ENCODE measurements at regions not wholly inside any gene's neighbourhood (a gene's known extent, or its start where the extent isn't known, plus 50 kb on each side); places are given as distances from the start of the nearest gene placed in this dataset.

DNA sequence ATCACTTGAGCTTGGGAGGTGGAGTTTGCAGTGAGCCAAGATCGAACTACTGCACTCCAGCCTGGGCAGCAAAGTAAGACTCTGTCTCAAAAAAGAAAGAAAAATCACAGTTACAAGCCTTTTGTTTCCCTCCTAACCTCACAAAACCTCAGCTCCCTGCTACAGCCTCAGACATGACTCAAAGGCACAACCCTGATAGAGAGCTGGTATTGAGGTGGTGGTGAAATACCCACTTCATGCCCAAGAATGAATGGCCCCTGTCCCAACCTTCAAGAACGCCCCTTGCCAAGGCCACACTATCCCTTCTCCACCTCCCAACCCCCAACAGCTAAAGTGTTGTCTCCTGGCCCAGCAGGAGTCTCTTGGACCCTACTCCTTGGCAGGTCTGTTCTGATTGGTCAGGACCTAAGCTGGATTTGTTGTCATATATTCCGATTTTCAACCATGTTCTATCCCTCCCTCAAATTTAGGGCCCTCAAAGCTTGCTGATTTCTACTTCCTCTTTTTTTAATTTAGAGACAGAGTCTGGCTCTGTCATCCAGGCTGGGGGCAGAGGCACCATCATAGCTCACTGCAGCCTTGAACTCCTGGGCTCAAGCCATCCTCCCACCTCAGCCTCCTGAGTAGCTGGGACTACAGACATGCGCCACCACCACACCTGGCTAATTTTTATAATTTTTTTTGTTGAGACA is 61.9 kb upstream of the BZW1 start:
- Histone ChIP-seq H4K91ac (replicated peaks; ENCODE audit: insufficient read length, low read length) (no peak overlapping the region), H2BK20ac (ENCODE audit: low read length) (no peak overlapping the region), H3K56ac (replicated peaks; ENCODE audit: insufficient read length, low read depth, low read length) (no peak overlapping the region), H3K4me1 (replicated peaks in 1 of 4; ENCODE audit: control insufficient read depth in 3 of 4, insufficient read depth in 4 of 4, low read length in 3 of 4) (no peaks in the 10 kb centered on the region; a peak in 1 of 7 replicates), H3K9ac (replicated peaks in 1 of 4; ENCODE audit: extremely low read depth in 1 of 4, low read depth in 3 of 4, low read length in 3 of 4) (no peak overlapping the region), H4K20me1 (replicated peaks in 1 of 2; ENCODE audit: control insufficient read depth in 1 of 2, insufficient read depth in 2 of 2, low read length in 2 of 2) (no peaks in the 10 kb centered on the region), H3K23ac (ENCODE audit: insufficient read length) (no peak overlapping the region), H3K18ac (ENCODE audit: extremely low read depth, low read length) (no peak overlapping the region), H2BK5ac (ENCODE audit: low read depth, low read length) (no peak overlapping the region), H3K79me1 (ENCODE audit: low read depth, low read length) (no peaks in the 10 kb centered on the region), H3K4ac (replicated peaks; ENCODE audit: insufficient read length, low read depth, low read length) (no peak overlapping the region), H3K23me2 (ENCODE audit: low read depth, low read length) (no peaks in the 10 kb centered on the region; the same call in 1 of the 2 replicates), H3K4me2 (ENCODE audit: insufficient read depth in 1 of 2, low read depth in 2 of 2, low read length in 2 of 2) (no peak overlapping the region), H3K79me2 (ENCODE audit: control insufficient read depth in 1 of 2, insufficient read depth in 2 of 2, low read length in 2 of 2) (no peaks in the 10 kb centered on the region), H3K14ac (ENCODE audit: insufficient read length) (no peak overlapping the region), H2AK5ac (ENCODE audit: low read depth, low read length) (no peak overlapping the region), H4K8ac (ENCODE audit: extremely low read depth, insufficient read depth, low read length) (no peak overlapping the region; the same call in 1 of the 2 replicates), H3K27me3 (replicated peaks in 1 of 4; ENCODE audit: control insufficient read depth in 3 of 4, extremely low read depth in 1 of 4, insufficient read depth in 3 of 4, low read length in 3 of 4) (no peaks in the 10 kb centered on the region), H2BK15ac (ENCODE audit: low read length) (no peak overlapping the region), H2AFZ (ENCODE audit: low read length) (no peak overlapping the region), H3K27ac (ENCODE audit: low read depth, low read length) (no peak overlapping the region), H3K9me3 (ENCODE audit: insufficient read depth in 2 of 2, low read depth in 1 of 2, low read length in 1 of 2) (no peaks in the 10 kb centered on the region), H3K4me3 (ENCODE audit: extremely low read depth in 1 of 4, insufficient read depth in 2 of 4, low read depth in 3 of 4, low read length in 4 of 4) (no peak overlapping the region), H2BK12ac (ENCODE audit: low read depth, low read length) (no peak overlapping the region), H2BK120ac (replicated peaks; ENCODE audit: low read depth, low read length) (no peak overlapping the region), H4K5ac (ENCODE audit: insufficient read length, low read depth, low read length) (no peak overlapping the region), H3K36me3 (ENCODE audit: control insufficient read depth in 2 of 4, insufficient read depth in 4 of 4, low read length in 3 of 4) (no peaks in the 10 kb centered on the region)
- FAIRE-seq: no peak
- ChIA-PET CTCF (ENCODE audit: partially characterized antibody) (interaction anchor here (0.6 to 5.1 kb wide), 7 partner anchors 10 to 765 kb away, joined by 3 to 25 read pairs (median 5); no protein-coding TSS in a partner anchor), POLR2A (ENCODE audit: partially characterized antibody) (interaction anchor here (0.6 to 1.4 kb wide), 3 partner anchors 13 to 1885 kb away, joined by 3 read pairs; partner anchors contain the start of gene FAM117B)
- WGBS, 2 experiments (ENCODE audit: extremely low coverage in 1 of 2, insufficient coverage in 1 of 2, insufficient read length in 1 of 2, insufficient replicate concordance in 2 of 2, low coverage in 1 of 2, low lambda C conversion rate in 2 of 2, missing lambda C conversion rate in 1 of 2): 85% methylated on average over 4 of the region's 4 CpGs; no CpG with 5 or more reads in 1 of the 2 experiments
- no peak for DNase-seq (ENCODE audit: low read depth in 1 of 2, low spot score in 2 of 2)
